Hepatocyte (in vitro differentiated cells): ENCODE measurements at regions not wholly inside any gene's neighbourhood (a gene's known extent, or its start where the extent isn't known, plus 50 kb on each side); places are given as distances from the start of the nearest gene placed in this dataset.

ENCODE experiments used
- EZH2 ChIP-seq: fragments of 200-600 bp; sonication (generic); IDR thresholded peaks from 2 replicates; pipeline ENCODE4 v1.6.1; 2016; ENCODE audit warnings: antibody characterized with exemption, mild to moderate bottlenecking, borderline replicate concordance
- TF ChIP-seq, protein P1 (sequence below): fragments of 200-600 bp; sonication (generic); IDR thresholded peaks from 2 replicates; pipeline ENCODE4 v1.5.1; 2016; ENCODE audit warnings: antibody characterized with exemption, mild to moderate bottlenecking; ENCODE audit not compliant: poor library complexity

DNA sequence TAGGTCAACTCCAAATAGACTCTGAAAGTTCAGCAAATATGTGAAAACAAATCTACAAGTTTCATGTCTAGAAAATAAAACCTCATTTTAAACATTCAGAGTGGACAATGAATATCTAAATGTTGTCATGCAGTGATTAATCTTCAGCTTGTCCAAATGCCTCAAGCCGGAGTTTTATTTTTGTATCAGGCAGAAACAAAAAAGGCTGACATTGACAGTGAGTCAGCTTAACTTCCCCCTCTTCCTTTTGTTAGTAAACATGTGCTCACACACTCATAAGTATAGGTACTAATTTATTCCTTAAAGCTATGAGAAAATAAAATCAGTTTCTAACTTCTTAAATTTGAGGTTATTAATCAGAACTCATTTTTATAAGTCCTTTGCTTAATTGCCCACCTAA, 467.9 kb upstream of the DAB2 start:
- TF ChIP-seq, protein P1, sequence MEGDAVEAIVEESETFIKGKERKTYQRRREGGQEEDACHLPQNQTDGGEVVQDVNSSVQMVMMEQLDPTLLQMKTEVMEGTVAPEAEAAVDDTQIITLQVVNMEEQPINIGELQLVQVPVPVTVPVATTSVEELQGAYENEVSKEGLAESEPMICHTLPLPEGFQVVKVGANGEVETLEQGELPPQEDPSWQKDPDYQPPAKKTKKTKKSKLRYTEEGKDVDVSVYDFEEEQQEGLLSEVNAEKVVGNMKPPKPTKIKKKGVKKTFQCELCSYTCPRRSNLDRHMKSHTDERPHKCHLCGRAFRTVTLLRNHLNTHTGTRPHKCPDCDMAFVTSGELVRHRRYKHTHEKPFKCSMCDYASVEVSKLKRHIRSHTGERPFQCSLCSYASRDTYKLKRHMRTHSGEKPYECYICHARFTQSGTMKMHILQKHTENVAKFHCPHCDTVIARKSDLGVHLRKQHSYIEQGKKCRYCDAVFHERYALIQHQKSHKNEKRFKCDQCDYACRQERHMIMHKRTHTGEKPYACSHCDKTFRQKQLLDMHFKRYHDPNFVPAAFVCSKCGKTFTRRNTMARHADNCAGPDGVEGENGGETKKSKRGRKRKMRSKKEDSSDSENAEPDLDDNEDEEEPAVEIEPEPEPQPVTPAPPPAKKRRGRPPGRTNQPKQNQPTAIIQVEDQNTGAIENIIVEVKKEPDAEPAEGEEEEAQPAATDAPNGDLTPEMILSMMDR, result no peak
- no peak for TF ChIP-seq EZH2
